BJ (cell line): ENCODE measurements at regions not wholly inside any gene's neighbourhood (a gene's known extent, or its start where the extent isn't known, plus 50 kb on each side); places are given as distances from the start of the nearest gene placed in this dataset.
A peak's percentile ranks its signal among the peaks of the same experiment; 100 is the strongest.

Experiments used
- CTCF ChIA-PET: fragments of 350-600 bp; formaldehyde crosslinking; extraction: SDS; loops from one replicate; lab custom pipeline; 2021; ENCODE audit warnings: antibody characterized with exemption, inconsistent platforms; lab: Yijun Ruan, JAX
- POLR2A ChIA-PET: fragments of 300-600 bp; sonication (Branson Sonifier 250); formaldehyde crosslinking; extraction: SDS; loops from one replicate; lab custom pipeline; 2021; ENCODE audit warnings: antibody characterized with exemption; lab: Charles Lee
- DNase-seq: peaks from one replicate; pipeline ENCODE4 v3.0.0-alpha.2; 2011; ENCODE audit warnings: low read depth
- H3K27me3 ChIP-seq: 2 replicates; pipeline ENCODE4 v1.6.0; 2011; ENCODE audit warnings: low read length; ENCODE audit not compliant: control insufficient read depth, insufficient read depth
- H3K36me3 ChIP-seq: 2 replicates; pipeline ENCODE4 v1.5.1; 2011; ENCODE audit warnings: low read length; ENCODE audit not compliant: control insufficient read depth, insufficient read depth
- H3K4me3 ChIP-seq: 2 replicates; pipeline ENCODE4 v1.5.1; 2011; ENCODE audit warnings: low read depth, mild to moderate bottlenecking, control low read depth, low read length
- TF ChIP-seq, protein P1 (sequence below): IDR thresholded peaks from 2 replicates; pipeline ENCODE4 v1.5.1; 2011; ENCODE audit warnings: low read depth, mild to moderate bottlenecking, control low read depth, inconsistent platforms, low read length, moderate library complexity; ENCODE audit not compliant: insufficient read depth

DNA sequence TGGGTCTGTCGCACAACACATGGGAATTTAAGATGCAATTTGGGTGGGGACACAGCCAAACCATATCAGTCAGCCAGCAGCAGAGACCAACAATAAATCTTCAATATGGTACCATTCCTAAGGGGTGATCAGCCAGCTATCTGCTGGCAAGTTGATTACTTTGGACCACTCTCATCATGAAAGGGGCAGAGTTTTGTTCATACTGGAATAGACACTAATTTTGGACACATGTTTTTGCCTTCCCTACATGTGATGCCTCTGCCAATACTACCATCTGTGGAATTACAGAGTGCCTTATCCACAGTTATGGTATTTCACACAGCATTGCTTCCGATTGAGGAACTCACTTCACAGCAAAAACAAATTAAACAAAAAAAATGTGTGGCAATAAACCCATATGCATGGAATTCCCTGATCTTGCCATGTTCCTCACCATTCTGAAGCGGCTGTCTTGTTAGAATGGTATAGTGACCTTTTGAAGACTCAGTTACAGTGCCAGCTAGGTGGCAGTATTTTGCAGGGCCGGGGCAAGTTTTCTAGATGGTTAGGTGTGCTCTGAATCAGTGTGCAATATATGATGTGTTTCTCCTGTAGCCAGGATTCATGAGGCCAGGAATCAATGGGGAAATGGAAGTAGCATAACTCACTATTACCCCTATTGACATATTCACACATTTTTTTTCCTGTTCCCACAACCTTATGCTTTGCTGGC lies 179.0 kb upstream of the IGF1 start:
- DNase-seq = no peak
- no peaks in the 10 kb centered on the region for H3K27me3 ChIP-seq
- H3K36me3 ChIP-seq = no peaks in the 10 kb centered on the region
- TF ChIP-seq, protein P1, sequence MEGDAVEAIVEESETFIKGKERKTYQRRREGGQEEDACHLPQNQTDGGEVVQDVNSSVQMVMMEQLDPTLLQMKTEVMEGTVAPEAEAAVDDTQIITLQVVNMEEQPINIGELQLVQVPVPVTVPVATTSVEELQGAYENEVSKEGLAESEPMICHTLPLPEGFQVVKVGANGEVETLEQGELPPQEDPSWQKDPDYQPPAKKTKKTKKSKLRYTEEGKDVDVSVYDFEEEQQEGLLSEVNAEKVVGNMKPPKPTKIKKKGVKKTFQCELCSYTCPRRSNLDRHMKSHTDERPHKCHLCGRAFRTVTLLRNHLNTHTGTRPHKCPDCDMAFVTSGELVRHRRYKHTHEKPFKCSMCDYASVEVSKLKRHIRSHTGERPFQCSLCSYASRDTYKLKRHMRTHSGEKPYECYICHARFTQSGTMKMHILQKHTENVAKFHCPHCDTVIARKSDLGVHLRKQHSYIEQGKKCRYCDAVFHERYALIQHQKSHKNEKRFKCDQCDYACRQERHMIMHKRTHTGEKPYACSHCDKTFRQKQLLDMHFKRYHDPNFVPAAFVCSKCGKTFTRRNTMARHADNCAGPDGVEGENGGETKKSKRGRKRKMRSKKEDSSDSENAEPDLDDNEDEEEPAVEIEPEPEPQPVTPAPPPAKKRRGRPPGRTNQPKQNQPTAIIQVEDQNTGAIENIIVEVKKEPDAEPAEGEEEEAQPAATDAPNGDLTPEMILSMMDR = 0 out of 2 replicates have a peak, but pooled peaks have one; percentile 3
- H3K4me3 ChIP-seq = no peak overlapping the region
- CTCF ChIA-PET = interaction anchor here (1.2 kb wide), 1 partner anchor 68 kb away, joined by 3 read pairs; no protein-coding TSS in a partner anchor
- POLR2A ChIA-PET = no interaction called here

DNA sequence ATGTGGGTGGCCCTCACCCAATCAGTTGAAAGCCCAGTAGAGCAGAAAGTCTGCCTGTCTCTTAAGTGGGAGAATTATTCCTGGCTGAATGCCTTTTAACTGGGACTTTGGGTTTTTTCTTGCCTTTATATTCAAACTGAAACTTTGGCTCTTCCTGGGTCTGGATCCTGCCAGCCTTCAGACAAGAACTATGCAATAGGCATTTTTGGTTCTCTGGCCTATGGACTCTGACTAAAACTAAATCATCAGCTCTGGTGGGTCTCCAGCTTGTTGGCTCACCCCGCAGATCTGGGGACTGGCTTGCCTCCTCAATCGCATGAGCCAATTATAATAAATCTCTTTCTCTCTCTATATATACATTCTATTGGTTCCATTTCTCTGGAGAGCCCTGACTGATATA lies 173.0 kb upstream of the IGF1 start:
- no peak overlapping the region for H3K4me3 ChIP-seq
- CTCF ChIA-PET = no interaction called here
- DNase-seq = no peak
- POLR2A ChIA-PET = no interaction called here
- TF ChIP-seq, protein P1 = no peak
- no peaks in the 10 kb centered on the region for H3K36me3 ChIP-seq
- H3K27me3 ChIP-seq = no peaks in the 10 kb centered on the region

DNA sequence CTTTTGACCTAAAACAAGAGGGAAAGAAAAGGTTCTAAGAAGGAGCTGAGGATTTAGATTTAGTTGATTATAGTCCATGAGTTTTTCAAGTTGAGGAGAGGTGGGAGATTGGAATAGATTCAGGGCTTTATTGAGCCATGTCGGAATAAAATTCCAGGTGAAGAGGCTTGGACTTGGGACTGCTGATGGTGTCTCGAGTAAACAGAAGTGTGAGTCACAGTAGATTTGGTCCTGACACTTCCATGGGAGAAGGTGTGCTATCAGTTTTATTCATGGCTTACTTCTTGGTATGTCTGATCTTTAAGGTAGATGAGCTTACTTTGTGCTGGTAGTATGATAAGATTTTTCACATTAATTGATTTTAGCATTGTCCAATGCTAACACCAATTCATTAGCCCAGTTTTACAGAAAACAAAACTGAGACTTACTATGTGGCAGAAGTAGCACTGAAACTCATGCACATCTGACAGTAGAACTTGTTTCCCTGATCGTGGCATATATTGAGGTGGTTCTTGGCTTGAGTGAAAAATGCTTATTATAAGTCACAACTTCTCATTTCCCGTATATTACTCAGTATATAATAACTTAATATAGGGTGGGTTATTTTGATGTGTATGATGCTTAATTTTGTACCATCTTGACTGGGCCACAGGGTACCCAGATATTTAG lies 172.4 kb upstream of the IGF1 start:
- CTCF ChIA-PET = interaction anchor here (1.0 kb wide), 1 partner anchor 19 kb away, joined by 3 read pairs; no protein-coding TSS in a partner anchor
- Histone ChIP-seq H3K27me3 (no peaks in the 10 kb centered on the region), H3K4me3 (no peak overlapping the region), H3K36me3 (no peaks in the 10 kb centered on the region)
- DNase-seq = no peak
- TF ChIP-seq, protein P1 = no peak
- POLR2A ChIA-PET = no interaction called here

DNA sequence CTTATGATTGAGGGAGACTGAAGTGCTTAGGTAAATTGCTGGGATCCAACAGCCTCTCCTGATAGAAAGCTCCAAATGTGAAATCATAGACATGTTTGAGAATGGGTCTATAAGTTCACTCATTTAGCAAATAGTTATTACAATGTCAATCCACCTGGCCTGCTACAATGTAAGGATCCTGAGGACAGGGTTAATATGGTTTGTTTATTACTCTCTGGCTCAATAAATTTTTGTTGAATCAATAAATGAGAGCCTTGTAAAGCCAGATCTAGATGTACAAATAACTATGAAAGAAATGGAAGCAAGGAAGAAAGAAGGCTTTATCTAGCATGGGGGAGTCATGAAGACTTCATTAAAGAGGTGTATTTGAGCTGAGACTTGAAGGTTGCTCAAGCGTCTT lies 165.6 kb upstream of the IGF1 start:
- Histone ChIP-seq H3K27me3 (no peaks in the 10 kb centered on the region), H3K4me3 (no peak overlapping the region), H3K36me3 (no peaks in the 10 kb centered on the region)
- ChIA-PET CTCF (no interaction called here), POLR2A (no interaction called here)
- no peak for DNase-seq
- TF ChIP-seq, protein P1 = no peak

DNA sequence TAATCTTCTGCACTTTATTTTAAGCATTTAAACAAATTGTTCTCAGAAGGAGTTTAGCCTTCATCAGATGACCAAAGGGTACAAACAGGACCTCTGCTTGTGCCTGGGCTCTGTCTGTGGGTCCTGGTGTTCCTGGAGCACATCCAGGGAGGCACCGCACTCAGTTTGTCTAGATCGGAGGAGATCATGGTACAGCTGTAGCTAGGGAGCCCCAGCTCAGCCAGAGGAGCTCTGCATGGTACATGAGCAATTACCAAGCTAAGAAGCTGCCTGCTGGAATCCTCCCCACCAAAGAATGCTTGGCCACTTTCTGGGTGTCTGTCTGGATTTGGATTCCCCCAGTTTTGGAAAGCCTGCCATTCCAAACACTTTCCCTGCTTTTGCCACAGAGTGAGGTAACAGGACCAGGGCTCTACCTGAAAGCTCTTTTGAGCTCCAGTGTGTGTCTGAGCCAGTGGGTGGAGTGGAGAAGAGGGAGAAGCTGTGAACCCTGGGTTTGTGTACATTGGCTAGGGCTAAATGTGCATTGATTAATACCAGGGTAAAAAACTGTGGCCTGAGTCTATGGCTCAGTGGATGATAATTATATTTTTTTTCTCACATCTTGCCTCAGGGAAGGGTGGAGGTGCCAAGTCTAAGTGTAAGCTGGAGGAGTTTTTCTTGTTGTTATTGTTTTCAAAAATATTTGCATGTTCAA lies 163.7 kb upstream of the IGF1 start:
- Histone ChIP-seq H3K27me3 (no peaks in the 10 kb centered on the region), H3K36me3 (no peaks in the 10 kb centered on the region), H3K4me3 (no peak overlapping the region)
- TF ChIP-seq, protein P1 = no peak
- ChIA-PET POLR2A (no interaction called here), CTCF (interaction anchor here (1.0 kb wide), 1 partner anchor 58 kb away, joined by 3 read pairs; no protein-coding TSS in a partner anchor)
- DNase-seq = no peak
